Endometrial microvascular endothelial cells (primary cell): ENCODE measurements at regions not wholly inside any gene's neighbourhood (a gene's known extent, or its start where the extent isn't known, plus 50 kb on each side); places are given as distances from the start of the nearest gene placed in this dataset.

Experiments
- in situ Hi-C: cut with HindIII; loops from 2 replicates; pipeline ENCODE4 v1.10.0; 2017; ENCODE audit warnings: low sequenced_read_pairs, low pct_unique_long_range_greater_than_20kb; ENCODE audit errors: inconsistent ontology term

DNA sequence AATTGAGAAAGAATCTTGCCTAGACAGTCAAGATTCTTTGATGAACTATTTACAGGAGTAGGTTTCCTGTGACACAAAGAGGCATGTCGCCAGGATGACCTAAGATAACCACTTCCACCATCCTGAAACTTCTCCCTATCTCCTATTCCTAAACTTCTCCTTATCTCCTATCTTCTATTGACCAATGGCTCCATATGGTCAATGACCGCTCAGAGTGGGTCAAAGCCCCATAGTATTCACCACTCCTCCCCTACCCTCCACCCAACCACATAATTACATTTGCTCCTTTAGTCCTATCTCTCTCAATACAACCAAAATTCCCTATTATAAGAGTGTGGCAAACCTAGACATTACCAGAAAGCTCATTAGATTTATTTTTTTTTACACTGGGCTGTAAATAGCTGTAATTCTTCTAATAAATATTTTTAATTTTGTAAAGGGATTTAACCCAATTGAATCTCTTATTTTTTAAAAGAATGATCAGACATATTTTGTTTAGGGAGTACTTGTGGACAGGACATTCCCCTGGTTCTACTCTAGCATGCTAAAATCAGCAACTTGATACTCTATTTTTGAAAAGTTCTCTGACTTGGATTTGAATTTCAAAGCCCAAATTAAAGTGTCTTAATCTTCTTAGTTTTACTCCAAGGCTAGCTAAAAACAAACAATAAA is 416.0 kb upstream of the CCNH start:
- in situ Hi-C loops: no loop called here

DNA sequence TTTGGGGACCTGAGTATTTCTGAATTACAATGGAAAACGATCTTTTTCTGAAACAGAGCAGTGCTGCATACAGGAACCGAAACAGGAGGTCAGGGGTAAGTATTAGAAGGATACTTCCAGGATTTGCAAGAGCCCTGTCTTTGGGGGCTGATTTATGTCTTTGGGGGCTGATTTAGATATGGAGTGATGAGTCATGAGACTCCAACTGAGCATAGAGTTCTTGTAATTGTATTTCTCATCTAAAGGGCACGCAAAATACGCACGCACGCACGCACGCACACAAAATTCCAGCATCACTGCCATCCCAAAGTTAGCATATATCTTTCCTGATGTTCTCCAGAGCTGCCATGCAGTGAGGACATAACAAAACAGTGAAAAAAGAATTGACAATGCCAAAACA is 414.8 kb upstream of the CCNH start:
- in situ Hi-C loops: no loop called here

DNA sequence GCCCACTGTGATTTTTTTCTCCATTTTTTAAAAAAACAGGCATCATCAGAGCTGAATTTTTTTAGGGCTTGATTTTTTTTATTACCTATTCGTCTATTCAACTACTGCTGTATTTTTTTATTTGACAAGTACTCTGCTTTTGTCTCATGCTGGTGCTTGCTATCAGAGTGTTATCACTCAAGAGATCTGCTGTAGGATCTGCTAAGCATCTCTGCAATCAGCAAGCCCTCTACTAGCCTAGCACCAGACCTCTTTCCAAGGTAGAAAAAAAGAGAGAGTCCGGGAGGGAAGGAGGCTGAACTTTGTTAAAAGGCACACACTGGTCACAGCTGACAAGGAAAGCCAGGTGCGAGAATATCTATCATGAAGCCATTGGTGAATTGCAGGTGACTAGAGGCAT is 413.8 kb upstream of the CCNH start:
- in situ Hi-C loops: no loop called here

DNA sequence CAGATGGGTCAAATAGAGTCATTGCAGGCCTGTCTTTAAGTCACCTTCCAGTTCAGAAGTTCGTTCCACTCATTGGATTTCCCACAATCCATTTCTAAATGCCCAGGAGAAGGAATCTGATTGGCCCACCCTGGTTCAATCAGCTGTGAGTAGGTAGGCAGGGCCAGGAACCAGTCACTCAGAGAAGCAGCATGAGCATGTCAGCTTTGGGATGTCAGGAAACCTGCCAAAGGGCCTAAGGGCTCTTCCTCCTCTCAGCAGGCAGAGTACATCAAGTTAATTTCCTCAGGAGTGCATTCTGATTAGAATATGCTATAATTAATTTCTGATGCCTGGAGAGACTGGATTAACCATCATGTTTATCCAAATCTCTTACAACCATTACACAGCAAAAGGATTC is 412.9 kb upstream of the CCNH start:
- in situ Hi-C loops: no loop called here

DNA sequence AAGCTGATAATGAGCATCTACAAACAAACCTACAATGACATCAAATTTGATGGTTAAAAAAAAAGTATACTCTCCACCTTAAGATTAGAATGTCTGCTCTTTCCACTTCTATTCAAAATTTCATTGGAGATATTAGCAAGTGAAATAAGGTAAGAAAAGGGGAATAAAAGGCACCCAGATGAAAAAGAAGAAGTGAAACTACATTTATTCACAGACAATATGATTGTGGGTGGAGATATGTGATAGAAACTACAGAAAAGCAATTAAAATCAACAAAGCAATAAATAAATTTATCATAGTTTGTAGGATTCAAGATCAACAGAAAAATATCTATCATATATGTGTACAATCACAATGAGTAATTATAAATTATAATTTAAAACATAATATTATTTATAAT is 395.1 kb upstream of the CCNH start:
- in situ Hi-C loops: no loop called here

DNA sequence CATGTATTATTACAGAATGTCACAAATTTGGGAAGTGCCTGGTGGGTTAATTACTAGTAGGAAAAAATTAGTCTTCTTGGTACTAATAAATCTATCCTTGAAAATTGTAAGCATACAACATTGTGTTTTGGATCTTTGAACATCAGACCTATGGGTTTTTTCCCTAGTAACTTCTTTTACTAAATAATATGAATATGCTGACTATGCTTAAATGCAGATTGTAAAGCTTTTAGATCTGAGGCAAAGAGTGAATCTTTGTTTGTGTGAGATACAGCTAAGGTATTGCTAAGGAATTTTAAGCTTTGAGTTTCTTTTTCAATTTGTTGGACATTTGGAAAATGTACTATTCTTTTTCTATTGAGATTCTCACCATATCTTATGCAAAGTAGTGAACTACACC is 390.6 kb upstream of the CCNH start:
- in situ Hi-C loops: no loop called here

DNA sequence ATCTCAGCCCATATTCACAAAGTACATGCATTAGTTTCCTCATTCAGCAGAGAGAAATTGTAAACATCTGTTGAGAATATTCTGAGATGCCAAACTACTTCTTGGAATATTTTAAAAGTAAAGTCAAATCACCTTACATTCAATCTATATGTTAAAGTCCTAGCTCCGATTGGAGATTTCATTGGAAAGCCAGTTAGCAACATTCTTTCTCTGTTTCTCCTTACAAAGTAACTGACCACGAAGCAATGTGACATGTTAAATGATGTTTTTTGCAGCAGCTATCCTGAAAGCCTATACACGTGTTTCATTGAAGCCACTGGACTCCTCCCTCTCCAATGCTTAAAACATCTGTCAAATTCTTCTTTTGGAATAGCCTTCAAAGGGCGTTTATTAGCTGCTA is 379.1 kb upstream of the CCNH start:
- in situ Hi-C loops: loop anchor here (25.0 kb wide), 1 partner anchor 895 kb away; no protein-coding TSS in a partner anchor

DNA sequence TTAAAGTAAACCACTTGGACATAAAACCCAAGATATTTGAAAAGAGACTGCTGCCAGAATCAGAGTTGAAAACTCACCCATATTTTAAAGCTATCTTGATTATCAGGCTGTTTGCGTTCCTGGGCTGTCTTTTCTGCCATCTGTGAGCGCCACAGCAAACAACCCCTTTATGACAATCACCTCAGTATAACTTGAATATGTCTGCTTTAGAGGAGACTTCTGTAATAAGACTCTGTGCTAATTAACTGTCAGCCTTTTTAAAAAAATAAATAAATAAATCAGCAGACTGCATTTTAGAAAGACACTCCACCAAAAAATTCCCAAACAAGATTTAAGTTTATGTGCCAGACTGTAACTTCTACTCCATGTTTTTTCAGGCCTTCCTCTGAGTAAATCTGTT is 375.7 kb upstream of the CCNH start:
- in situ Hi-C loops: loop anchor here (25.0 kb wide), 1 partner anchor 899 kb away; no protein-coding TSS in a partner anchor

DNA sequence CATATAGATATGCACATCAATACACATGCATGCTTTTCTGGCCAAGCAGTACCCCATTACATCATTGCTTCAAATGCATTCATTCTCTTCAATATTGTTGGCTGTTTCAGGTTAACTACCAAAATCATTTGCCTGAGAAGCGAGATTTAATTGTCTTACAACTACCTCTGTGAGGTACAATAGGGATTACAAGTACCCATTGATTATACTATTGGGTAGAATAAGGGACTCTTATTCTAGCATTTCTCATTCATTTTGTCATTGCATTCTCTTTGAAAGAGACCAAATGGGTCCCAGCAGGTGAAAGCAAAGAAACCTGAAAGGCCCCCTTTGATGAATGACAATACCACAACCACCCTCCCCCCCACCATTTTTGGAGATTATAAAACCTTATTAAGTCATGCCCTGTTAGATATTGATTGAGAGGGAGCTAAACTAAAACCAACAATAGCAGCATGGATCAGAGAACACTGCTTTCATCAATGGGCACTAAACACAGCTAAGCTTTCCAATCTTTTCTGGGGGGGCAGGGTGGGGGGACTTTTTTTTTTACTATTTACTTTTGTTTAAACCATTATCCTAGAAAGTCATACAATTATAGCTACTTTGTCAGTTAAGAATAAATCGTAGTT is 375.0 kb upstream of the CCNH start:
- in situ Hi-C loops: loop anchor here (25.0 kb wide), 1 partner anchor 900 kb away; no protein-coding TSS in a partner anchor

DNA sequence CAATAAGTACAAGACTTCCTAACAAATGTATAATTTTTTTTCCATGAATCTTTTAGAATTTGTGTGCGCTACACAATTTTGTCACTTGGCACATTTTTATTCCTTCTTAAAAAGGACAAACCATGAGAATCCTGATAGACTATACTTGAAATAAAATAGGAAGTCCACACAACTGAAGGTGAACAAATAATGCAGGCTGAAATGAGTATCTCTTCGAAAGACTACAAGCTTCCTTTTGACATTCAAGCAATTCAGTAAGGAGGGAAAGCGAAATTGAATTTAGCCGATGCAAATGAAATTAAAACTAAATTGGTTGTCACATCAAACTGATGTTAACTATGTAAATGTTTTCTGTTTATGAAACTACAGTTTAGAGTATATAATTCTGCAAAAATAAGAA is 374.4 kb upstream of the CCNH start:
- in situ Hi-C loops: loop anchor here (25.0 kb wide), 1 partner anchor 900 kb away; no protein-coding TSS in a partner anchor

DNA sequence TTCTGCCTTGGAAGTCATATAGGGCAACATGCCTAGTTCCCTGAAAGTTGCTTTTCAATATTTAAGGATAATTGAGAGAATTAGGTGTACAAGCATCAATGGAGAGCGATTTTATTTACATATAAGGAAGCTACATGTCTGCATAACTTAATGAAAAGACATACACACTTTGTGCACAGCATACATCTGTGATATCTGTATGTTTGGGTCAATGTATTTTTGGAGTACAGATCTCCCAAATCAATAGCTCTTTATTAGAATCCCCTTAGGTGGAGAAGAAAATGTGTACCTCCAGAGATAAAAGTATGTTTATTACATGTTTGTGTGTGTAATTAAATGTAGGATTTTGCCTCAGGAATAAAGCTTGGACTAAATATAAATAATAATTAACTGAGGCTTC is 373.7 kb upstream of the CCNH start:
- in situ Hi-C loops: loop anchor here (25.0 kb wide), 1 partner anchor 901 kb away; no protein-coding TSS in a partner anchor

DNA sequence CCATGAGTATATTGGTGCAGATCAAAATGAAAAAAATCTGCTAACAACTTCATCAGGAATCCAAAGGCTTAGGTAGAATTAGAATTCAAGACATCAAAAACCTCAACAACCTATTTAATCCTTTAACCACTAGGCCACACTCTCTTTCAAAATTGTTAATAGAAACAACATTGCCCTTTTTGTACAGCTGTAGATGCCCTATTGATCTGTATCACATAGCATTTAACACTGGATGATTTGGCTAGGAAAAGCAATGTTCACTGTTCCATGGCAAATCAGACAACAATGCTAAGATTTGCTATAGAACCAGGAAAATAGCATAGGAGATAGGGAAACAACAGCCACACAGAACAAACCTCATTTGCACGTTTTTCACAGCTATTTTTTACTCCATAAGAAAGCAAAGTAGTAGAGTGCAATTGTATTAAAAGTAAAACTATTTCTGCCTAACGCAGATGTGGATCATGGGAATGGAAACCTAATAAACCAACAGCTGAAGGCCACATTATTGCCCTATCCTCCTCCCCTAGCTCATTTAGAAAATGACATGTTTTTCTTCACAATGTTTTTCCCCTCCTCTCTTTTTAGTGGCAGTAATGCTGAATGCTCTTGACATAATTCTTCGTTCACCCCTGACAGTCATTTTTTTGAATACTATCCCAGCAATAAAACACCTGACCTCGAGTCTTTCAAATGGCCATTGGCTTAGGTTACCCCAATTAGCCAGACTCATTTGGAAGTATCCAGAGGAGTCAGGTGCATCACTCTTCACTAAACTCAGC is 373.0 kb upstream of the CCNH start:
- in situ Hi-C loops: loop anchor here (25.0 kb wide), 1 partner anchor 902 kb away; no protein-coding TSS in a partner anchor

DNA sequence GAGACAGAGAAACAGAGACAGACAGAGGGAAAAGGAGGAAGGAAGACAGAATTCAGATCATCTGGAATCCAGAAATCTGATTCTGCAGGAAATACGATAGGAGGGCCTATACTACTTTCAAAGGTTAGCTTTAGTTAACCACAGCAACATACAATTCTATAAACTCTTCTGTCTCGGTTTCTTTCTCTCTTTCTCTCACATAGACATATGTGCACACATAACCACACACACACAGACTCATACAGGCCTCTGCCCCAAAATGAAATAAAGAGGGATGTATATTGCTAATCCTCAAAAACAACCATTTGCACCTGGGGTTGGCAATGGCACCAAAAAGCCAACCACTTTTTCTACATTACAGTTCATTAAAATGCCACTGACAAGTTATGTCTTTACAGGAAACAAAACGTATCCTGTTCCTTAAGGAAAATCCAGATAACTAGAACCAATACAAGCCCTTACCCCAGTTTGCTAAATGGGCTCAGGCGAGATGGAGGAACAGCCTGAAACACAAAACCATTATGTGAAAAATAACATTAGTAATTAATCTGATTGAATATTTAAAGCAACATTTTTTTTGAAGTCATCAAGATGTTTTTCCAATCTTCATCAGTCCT is 372.3 kb upstream of the CCNH start:
- in situ Hi-C loops: loop anchor here (25.0 kb wide), 1 partner anchor 902 kb away; no protein-coding TSS in a partner anchor

DNA sequence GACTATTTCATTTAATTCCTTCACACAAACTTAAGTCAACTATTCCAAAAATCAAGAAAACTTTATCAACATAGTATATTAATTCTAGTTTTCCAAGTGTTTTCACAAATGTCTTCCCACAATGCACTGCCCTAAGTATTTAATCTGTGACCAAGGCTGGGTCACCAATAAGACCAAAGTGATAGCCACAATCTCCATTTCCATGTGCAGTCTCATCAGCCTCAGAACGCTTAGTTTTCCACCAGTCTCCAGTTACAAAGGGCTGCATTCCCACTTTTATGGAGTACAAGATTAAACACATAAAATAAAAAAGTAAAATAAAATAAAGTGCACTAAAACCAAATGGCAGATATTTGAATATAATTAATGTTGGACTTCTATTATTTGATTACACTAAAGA is 371.6 kb upstream of the CCNH start:
- in situ Hi-C loops: loop anchor here (25.0 kb wide), 1 partner anchor 903 kb away; no protein-coding TSS in a partner anchor

DNA sequence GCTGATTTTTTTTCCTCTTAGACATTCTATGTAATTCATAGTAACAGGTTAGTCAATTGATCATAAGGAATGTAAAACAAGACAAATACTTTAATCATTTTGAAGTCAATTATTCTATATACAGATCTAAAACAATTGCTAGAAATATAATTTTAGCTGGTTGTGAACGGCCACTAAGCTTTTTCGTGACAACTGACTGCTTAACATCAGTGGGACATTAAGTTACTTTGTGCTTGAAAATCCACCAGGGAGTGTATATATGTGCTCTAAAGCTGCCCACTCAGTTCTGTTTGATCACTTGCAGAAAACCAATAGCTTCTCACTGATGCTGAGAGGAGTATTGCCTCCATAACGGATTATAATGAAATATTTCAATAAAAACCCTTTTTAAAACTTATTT is 370.2 kb upstream of the CCNH start:
- in situ Hi-C loops: loop anchor here (25.0 kb wide), 1 partner anchor 904 kb away; no protein-coding TSS in a partner anchor

DNA sequence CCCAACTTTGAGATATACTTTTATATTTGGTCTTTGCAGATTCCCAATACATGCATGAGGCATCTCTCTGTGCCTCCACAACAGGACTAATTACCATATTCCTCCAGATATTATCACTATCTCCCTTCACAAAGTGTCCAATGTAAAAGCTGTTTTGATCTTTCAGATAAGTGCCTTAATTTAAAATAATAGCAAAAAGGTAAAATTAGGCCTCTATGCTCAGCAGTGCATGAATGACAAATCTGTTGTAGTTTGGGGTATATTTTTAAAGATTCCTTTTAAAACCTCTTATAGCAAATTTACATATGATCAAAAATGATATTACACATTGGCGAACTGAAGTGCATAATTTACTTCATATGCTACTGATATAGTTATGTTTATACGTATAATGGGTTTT is 369.2 kb upstream of the CCNH start:
- in situ Hi-C loops: loop anchor here (25.0 kb wide), 1 partner anchor 905 kb away; no protein-coding TSS in a partner anchor

DNA sequence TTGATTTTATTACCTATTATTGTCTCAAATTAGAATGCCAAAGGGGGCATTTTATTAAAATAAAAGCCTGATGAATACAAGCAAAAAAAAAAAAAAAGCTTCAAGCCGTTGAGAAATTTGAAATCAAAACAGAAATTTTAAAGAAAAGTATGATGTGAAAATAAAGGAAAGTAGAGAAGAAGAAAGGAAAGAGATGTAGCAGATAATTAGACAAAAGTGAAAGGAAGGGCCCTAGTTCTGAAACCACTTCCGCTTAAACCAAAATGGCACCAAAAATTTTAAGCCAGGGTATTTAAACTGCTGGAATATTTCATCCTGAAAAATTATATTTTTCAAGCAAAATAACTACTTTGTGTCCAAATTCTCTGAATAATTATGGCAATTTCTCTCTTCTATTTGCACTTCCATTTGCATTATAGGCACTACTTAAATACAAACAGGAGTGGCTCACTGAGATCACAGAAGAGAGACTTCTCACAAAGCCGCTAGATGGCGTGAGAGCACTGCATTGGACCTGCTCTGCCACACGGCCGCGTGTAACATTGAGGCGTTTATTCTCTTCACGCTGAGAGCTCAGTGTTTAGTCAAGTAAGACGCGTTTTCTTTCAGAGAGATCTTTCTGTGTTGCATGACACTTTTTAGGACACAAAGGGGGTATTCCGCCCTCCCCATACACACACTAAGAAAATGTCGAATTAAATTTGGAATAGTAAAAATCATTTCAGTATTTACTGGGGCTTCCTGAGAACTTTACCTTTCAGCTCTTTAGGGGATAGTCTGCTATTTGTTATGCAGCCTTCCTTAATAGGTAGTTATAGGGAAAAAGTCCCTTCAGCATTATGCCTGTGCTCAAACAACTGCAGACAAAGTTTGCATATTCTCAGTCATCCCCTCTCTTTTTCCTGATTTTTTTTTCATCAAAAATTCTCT is 368.4 kb upstream of the CCNH start:
- in situ Hi-C loops: loop anchor here (25.0 kb wide), 1 partner anchor 906 kb away; no protein-coding TSS in a partner anchor

DNA sequence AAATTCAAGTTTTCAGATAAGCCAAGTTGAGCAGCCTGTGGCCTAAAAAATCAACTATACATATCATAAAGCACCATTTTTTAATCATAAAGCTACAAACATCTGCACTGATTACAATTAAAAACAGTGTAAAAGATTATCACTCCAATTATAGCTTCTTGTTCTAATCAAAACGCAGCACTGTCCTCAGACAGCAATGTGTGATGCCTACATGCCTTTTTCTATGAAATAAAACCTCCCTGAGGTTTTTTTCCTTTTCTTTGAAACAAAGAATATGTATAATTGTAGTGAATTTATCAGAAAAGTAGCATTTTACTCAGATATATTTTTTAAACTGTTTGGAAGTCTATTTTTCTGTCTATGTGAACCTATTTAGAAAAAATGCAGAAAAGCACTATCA is 366.1 kb upstream of the CCNH start:
- in situ Hi-C loops: loop anchor here (25.0 kb wide), 1 partner anchor 908 kb away; no protein-coding TSS in a partner anchor
